ENCODE measurements at regions not wholly inside any gene's neighbourhood (a gene's known extent, or its start where the extent isn't known, plus 50 kb on each side); places are given as distances from the start of the nearest gene placed in this dataset.

DNA sequence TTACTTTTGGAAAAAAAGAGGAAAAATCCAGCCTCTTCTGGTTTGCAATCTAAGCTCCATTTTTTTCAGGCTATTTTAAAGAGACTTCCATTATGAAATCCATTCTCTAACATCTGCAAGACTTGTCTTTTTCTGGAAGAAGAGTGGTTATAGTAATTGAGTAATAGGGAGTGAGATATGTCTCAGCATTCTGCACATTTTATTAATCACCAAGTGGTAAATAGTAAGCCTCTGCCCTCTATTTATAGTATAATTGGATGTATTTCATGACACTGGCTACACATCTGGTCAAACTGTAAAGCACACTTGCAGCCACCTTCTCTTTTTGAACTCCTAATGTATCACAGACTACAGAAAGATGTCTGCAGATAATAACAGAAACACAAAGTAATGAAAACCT lies 391.1 kb downstream of the ETS1 start:
- DNase-seq (ENCODE audit: low read depth), result no peak

DNA sequence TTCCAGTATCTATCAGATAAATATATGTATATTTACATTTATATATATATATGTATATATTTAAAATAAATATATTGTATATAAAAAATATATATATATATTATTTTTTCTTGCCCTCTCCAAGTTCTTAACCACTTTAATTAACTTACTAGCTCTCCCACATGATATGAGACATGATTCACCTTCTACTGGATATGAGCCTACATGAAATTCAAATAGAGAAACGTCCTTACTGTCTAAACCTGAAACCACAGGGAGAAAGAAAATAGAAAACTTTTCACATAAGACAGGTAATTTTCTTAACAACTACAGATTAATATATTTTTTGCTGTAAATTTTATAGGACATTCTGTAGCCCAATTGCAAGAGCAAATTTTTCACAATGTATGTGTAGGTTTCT lies 391.6 kb downstream of the ETS1 start:
- no peak for DNase-seq (ENCODE audit: low read depth)

DNA sequence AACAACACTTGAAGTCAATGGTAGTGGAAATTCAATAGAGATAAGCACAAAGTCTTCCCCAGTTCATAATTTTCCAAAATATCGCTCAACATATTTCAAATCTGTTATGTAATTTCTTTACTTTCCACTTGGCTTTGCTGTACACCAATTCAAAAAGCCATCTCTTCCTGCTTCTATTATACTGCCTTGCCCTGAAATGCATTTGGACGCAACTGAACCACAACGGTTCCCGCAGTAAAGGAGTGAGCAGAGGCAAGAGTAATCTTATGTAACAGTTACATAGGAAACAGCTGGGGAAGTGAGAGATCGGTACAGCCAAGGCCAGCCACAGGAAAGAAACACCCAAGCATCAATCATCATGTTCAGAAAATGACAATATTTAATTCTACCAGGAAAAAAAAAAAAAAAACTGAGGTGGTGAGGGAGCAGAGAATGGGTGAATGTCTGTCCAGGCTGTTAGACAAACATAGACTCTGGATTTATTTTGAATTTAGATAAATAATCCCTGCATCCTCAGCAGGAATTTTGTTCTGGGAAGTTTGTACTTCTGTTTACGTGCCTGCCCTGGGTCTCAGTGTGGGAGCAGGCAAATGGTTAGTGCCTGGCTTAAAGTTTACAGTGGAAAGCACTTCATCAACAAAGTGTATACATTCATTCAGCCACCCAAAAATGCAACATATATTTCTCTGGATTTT lies 392.2 kb downstream of the ETS1 start:
- DNase-seq (ENCODE audit: low read depth), result no peak

DNA sequence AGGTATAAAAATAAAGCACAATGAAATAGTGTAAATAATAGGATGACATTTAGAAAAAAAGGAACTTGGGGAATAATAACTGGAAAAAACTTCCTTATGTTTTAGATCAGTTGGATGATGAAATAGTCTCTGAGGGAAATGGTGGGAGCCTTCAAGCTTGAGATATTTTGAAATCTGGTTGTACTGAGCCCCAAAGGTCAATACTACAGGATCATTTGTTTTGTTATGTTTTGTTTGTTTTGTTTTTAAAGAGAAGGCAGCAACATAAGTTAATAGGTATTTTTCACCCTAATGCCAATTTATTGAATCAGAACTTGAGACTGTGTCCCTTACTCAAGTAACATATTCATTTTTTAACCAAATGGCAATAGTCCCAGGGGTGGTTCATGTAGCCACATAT lies 393.1 kb downstream of the ETS1 start:
- no peak for DNase-seq (ENCODE audit: low read depth)

DNA sequence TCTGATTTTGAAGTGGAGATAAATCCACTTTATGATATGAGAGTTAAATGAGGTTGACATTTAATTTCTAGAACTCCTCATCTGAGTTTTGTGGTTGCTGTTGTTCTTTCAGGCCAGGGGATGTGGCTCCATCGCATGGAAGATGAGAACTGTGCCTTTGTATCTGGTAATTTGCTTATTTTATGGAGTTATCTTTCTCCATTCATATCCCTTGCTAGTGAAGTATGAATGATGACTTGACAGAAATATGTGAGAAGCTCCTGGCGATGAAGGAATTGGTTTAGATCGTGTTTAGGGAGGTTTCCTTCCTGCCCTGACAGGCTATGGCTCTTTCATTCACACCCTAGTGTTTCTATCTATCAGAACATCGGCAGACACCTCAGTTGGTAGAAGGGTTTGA lies 393.7 kb downstream of the ETS1 start:
- DNase-seq (ENCODE audit: low read depth), result no peak

DNA sequence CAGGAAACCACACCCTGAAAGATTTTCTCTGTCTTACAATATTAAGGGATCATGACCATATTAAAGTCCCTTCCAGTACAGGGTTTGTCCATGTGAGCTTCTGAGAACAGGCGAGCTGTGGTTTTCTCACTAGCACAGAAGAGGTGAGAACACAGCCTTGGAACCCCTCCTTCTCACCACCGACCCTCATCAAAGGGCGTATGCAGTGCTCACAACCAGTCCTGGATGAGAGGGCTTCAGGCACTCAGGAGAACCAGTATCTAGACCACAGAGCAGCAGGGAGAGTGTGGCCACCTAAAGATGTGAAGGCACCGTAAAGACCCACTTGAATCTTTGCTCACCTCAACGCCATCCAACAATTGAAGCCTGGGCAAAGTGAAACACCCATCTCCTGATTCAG lies 397.0 kb downstream of the ETS1 start:
- DNase-seq (ENCODE audit: low read depth), result no peak

DNA sequence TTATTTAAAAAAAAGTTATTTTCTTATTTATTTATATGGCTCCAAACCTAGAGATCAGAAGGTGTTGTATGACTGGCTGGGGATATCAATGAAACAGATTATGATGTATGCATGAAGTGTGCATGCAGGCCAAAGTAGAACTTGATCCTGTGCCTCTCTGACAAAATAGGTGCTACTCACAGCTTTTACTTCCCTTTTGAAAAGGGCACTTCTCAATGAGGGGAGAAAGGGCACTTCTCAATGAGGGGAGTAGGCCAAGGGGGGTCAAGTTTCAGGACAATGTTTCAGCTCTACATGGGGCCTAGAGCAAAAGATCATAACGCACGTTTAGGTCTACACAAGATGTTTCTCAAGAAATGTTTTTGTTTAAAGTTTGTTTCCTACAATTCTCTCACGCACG lies 397.5 kb downstream of the ETS1 start:
- no peak for DNase-seq (ENCODE audit: low read depth)

DNA sequence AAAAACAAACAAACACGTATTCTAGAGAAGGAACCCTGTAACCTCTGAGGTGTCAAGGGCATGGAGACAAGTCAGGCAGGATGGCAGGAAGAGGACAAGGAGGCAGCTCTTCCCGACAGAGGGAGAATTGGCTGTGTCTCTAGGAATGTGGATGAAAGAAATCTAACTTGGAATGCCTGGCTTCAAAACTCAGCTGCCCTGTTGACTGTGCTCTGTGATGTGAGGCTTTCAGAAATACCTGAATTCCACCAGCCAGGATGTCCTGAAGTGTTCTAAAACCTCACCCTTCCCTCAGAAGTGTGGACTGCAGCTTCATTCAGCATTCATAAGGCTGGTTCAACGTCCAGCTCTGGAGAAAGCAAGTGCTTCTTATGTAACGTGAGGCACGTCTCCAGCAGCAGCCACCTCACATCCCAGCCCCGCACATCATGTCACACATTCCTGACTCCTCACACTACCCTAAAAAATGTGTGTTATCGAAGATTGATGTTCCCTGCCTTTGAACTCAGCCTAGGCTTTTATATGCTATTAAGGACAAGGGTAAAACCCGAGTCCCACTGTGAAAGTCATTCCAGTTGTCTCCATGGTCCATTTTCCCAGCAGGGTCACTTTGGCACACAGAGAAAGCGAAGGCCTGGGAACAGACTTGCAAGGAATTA lies 398.9 kb downstream of the ETS1 start:
- no peak for DNase-seq (ENCODE audit: low read depth)

DNA sequence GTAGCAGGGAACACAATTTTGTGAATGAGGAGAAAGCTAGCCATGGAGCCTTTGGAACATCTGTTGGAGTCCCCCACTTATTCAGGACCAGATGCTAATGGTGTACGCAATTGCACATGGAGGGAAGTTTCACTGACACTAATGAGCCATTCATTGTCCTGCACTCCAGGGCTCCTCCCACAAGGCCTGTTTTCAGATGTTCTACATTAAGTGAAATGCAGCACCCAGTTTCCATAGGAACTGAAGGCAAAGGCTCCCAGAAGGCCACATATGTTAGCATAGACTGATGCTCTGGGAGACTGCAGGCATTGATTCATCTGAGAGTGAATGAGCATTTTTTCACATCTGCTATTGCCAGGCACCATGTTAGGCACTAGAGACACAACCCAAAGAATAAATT lies 399.5 kb downstream of the ETS1 start:
- no peak for DNase-seq (ENCODE audit: low read depth)

DNA sequence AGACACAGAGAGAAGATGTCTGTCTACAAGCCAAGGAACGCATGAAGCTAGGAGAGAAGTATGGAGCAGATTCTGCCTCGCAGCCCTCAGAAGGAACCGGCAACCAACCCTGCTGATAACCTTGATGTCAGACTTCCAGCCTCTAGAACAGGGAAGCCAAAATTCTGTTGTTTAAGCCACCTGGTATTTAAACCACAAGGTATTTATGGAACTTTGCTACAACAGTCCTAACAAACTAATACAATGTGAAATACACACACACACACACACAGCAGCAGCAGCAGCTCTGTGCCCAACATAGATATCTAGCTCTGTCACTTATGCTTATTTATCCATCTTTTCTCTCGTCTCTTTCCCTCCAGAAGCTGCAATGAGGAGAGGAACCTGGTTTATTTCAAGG lies 400.0 kb downstream of the ETS1 start:
- no peak for DNase-seq (ENCODE audit: low read depth)

DNA sequence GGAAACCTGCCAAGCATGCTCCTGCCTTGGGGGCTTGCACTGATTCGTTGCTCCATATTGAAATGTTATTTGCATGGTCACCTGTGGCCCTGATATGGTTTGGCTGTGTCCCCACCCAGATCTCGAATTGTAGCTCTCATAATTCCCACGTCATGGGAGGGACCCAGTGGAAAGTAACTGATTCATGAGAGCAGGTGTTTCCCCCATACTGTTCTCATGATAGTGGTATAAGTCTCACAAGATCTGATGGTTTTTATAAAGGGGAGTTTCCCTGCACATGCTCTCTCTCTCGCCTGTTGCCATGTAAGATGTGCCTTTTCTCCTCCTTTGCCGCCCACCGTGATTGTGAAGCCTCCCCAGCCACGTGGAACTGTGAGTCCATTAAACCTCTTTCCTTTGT lies 402.4 kb downstream of the ETS1 start:
- DNase-seq (ENCODE audit: low read depth), result no peak

DNA sequence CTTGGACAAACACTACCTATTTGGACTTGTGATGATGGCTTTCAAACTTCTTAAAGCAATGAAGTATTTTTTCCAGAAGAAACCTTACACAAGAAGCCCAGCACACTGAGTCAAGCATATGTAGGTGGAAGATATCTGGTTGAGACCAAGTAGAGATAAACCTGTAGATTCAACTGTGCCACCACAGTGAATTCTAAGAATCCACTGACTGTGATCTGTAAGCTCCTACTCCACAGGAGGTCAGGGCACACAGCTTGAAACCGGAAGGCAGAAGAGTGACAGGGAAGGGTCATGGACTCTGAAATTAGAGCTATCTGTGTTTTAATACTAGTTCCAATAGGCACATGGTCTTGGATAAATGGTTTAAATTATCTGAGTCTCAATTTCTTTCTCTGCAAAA lies 404.5 kb downstream of the ETS1 start:
- DNase-seq (ENCODE audit: low read depth), result no peak

DNA sequence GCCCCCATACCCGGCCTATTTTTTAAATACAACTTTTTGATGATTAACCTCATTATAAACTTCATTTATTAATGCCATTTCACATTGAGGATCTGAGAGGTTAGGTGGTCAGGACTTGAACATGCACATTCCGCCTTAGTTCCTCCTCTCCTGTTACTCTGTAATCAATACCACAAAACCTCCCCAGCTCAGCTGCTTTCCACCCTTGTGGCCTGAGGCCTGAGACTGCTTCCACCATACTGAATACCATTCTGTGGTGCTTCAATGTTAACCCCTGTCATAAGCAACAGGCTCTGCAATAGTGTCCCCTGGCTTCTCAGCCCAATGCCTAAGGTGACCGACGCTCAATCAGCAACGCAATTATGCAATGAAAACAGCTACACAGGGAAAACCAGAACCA lies 405.4 kb downstream of the ETS1 start:
- DNase-seq (ENCODE audit: low read depth), result peak; percentile 70

DNA sequence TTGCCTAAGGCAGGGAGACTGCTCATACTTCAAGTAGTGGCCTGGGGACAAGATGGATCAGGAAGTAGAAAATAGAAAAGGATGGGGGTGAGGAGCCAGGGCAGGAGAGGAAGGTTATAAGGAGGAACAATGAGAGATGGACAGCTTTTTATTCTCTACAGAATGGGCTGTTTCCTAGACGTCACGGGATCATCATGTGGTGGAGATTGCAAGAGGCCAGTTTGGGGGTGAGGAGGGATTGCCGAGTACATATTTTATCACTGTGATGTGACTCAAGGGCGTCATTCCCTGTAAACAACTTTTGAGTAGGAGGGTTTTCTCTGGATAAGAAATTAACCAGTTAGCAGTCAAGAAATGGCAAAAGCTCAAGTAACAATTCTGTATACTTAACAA lies 406.3 kb downstream of the ETS1 start:
- DNase-seq (ENCODE audit: low read depth), result no peak

DNA sequence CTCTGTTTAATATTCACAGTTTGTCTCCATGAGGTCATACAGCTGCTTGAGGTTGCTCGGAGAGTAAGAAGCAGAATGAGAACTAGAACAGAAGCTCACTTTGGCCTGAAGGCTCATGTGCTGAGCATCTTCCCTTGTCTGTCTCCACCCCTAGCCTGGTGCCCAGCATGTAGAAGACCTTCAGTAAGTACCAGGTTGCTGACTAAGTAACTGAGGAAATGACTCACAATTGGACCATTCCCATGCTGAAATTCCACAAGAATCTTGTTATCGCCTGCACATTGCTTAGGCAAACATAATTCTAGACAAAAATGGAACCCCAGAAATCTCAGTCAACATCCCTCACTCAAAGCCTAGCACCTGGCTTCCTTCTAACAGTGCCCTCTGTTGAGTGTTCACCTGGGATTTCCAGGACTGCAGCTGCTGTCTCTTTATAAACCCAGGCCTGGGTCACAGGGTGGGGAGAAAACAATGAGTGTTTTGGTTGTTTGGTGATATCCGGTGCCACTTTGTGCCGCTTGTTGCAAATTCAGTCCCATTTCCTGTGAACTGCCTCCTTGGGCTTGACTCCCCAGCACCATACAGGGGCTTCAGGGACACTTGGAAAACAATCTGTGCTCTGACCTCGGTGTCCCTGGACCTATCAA lies 406.8 kb downstream of the ETS1 start:
- peak; percentile 30 for DNase-seq (ENCODE audit: low read depth)

DNA sequence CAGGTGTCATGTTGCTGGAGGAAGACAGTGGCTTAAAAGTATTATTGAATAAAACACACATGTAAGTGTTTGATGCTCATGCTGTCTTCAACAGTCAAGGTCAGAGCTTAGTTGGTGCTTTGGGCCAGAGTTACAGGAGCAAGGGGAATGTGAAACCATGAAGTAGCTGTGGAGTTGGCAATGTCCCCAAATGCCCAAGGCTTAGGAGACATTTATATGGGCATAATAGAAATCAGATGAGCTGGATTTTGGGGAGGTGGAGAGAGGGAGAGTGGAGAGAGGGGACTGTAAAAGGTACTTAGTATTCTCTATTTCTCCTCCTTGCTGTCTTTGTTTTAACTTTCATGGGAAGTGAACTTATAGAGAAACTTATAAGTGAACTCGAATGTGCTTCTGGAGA lies 407.8 kb downstream of the ETS1 start:
- DNase-seq (ENCODE audit: low read depth), result no peak

DNA sequence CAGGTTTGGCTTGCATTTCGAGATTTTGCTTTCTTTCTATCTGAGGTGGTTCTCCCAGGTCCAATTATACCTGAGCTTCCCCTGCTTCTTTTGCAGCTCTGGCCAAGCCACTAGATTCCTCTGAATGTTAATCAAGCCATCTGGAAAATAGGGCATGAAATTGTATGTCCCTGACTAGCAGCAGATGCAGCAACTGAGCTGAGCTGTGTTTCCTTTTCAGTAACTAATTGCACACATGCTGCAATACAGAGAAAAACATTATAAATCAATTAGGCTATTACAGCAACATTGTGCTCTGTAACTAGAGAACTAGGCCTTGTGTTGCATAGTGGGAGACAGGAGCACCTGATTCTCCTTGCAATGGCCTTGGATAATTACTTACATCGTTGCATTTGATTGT lies 408.3 kb downstream of the ETS1 start:
- no peak for DNase-seq (ENCODE audit: low read depth)

DNA sequence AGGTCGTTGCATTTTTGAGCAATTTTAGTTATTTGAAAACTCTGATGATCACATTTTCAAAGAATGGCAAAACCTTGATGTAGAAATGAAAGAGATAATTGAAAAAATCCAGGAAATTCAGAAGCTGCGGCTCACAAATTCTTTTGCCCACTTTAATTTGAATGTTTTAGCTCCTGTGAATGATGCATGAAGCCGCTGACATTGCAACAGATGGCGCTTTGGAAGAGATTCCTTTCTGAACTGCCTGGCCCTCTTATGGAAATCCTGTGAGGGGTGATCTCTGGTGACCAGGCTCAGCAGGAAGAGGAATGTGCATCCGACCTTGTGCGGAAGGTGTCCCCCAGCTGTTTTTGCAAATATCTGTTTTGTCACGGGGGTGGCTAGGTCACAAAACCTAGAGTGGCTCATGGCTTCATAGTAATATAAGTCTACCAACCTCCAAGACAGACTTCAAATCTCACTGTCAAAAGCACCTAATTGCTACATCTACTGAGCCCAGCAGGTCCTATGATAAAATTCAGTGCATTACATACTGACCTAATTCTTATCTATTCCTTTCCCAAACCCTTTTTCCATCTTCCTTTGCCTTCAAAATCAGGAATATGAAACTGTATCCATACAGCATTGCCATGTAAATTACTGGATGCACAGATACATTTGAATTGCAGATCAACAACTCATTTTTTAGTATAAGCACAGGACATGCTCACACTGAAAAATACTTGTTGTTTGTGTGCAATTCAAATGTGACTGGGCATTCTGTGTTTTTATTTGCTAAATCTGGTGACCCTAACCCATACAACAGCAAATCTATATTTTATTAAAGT lies 412.7 kb downstream of the ETS1 start:
- peak; percentile 72 for DNase-seq (ENCODE audit: low read depth)

DNA sequence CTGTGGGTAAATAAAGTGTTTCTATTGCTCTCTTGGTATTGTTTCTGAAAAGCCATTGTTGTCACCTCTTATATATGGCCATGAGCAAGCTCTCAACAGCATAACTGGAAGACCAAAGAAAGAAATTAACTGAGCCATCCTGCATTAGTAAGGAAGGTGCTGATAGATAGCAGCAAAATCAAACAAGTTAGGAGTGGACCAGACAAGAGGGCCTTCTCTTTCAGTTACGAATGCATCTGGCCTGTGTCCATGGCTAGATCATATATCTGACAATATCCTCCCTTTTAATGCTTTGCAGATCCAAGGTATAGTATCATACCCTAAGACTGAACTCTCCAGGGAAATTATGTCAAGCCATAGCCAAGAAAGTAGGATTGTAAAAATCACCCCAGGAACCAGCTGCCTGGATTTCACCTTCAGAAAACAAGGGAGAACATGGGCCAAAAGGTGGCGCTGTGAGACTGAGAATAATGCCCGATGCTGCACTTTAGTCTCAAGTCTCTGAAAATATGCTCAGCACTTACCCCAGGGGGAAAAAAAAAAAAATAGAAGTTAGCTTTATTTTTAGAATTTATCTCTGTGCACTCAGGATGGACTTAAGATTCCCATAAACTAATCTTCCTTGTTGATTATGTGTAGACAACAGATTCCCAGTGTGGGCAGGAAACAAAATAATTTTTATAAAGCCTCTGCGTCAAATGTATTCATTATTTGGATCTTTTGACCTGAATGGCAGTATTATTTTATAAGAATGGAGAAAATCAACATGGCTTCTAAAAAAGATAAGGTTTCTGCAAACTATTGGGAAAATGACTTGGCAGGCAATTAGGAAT lies 415.1 kb downstream of the ETS1 start:
- DNase-seq (ENCODE audit: low read depth), result peak; percentile 85

DNA sequence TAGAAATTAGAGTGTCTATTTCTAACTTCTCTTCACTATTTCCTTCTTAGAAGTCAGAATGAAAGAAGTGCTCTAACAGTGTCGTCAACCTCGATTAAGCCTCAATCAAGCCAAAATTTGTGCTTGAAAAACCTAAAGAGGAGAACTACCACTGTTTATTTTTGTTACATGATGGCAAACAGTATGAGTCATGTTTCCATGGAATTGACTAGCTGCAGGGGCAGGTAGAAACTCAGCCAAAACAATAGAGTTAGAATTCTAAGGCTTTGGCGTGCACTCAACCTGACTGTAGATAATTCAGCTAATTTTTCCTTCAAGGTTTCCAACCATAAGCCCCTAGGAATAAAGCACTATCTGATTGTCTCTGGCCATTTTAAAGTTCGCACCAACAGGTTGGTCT lies 415.9 kb downstream of the ETS1 start:
- DNase-seq (ENCODE audit: low read depth), result no peak

DNA sequence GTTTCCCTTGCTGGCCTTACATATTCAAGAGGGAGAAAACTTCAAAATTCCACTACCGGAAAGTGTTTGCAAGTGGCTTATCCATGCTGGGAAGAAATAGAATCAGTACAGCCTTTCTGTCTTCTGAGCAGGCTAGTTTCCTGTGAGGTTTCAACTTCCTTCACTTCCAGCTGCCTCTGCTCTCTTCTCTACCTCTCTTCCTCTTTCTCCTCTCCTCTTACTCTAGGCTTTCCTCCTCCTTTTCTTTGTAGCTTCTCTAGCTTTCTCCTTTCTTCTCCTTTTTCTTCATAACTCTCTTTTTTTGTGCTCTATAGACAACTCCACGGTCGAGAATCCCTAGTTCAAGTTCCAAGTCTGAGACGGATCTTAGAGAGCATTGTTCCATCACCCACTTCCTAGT lies 421.8 kb downstream of the ETS1 start:
- no peak for DNase-seq (ENCODE audit: low read depth)
